Astrocyte of the spinal cord (primary cell): ENCODE measurements at regions not wholly inside any gene's neighbourhood (a gene's known extent, or its start where the extent isn't known, plus 50 kb on each side); places are given as distances from the start of the nearest gene placed in this dataset.

Experiments used
- DNase-seq: peaks from one replicate; pipeline ENCODE4 v3.0.0; 2011; ENCODE audit warnings: low read depth, low spot score
- H3K4me3 ChIP-seq: 2 replicates; pipeline ENCODE4 v1.5.1; 2011; ENCODE audit warnings: low read depth, mild to moderate bottlenecking, low read length, moderate library complexity
- in situ Hi-C: cut with HindIII; loops from 2 replicates; pipeline ENCODE4 v1.10.0; 2017; ENCODE audit warnings: low sequenced_read_pairs
- TF ChIP-seq, protein P1 (sequence below): IDR thresholded peaks from 2 replicates; pipeline ENCODE4 v1.5.1; 2012; ENCODE audit warnings: low read depth, mild to moderate bottlenecking, low read length, inconsistent platforms

DNA sequence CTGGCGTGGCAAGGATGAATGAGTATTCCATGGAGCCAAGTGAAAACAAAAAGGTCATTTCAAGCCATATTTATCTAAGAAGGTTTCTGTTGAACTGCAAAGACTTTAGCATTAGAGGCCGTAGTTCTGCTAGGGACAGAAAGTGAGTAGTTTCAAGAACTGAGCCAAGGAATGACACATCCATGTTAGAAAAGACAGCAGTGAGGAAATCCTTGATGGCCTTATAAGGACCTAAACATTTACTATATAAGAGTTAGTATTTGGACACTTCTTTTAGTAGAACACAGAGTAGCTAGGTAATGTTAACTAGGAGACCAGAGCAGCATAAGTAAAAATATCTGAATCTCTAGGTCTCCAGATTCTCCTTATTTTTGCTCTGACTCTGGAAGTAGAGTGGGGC is 329.8 kb upstream of the SEMA3D start:
- TF ChIP-seq, protein P1, sequence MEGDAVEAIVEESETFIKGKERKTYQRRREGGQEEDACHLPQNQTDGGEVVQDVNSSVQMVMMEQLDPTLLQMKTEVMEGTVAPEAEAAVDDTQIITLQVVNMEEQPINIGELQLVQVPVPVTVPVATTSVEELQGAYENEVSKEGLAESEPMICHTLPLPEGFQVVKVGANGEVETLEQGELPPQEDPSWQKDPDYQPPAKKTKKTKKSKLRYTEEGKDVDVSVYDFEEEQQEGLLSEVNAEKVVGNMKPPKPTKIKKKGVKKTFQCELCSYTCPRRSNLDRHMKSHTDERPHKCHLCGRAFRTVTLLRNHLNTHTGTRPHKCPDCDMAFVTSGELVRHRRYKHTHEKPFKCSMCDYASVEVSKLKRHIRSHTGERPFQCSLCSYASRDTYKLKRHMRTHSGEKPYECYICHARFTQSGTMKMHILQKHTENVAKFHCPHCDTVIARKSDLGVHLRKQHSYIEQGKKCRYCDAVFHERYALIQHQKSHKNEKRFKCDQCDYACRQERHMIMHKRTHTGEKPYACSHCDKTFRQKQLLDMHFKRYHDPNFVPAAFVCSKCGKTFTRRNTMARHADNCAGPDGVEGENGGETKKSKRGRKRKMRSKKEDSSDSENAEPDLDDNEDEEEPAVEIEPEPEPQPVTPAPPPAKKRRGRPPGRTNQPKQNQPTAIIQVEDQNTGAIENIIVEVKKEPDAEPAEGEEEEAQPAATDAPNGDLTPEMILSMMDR = no peak
- in situ Hi-C loops = no loop called here
- peak; percentile 24 for DNase-seq
- H3K4me3 ChIP-seq = no peak overlapping the region

DNA sequence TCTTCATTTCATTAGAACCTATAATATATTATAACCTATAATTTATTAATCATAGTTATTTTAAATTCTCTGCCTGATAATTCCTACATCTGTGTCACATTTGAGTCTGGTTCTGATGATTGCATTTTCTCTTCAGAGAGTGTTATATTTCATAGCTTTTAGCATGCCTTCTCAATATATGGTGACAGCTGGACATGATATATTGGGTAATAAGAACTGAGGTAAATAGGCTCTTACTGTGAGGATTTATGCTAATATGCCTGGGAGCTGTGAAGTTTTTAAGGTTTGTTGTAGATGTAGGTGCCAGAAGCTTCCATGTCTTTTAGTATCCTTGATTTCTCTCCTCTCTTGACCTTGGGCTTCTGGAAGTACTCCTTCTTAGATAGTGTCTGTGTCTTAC is 325.9 kb upstream of the SEMA3D start:
- TF ChIP-seq, protein P1 = no peak
- DNase-seq = no peak
- H3K4me3 ChIP-seq = no peak overlapping the region
- in situ Hi-C loops = no loop called here

DNA sequence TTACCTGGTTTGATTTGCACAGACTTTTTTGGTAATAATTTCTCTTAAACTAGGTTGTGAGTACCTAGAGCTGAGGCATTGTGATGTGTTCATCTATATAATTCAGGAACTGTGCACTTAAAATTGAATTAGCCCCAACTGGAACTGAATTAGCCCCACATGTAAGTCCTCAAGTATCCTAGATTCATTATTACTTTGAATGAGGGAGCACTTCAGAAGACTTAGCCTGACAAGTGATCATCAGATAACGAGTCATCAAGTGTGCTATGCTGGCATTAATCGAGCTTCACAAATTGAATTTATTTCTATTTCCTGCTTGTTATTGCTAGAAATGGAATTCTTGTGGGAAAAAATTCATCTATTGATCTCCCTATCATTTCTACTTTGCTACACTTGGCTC is 323.4 kb upstream of the SEMA3D start:
- in situ Hi-C loops = no loop called here
- TF ChIP-seq, protein P1 = no peak
- H3K4me3 ChIP-seq = no peak overlapping the region
- no peak for DNase-seq

DNA sequence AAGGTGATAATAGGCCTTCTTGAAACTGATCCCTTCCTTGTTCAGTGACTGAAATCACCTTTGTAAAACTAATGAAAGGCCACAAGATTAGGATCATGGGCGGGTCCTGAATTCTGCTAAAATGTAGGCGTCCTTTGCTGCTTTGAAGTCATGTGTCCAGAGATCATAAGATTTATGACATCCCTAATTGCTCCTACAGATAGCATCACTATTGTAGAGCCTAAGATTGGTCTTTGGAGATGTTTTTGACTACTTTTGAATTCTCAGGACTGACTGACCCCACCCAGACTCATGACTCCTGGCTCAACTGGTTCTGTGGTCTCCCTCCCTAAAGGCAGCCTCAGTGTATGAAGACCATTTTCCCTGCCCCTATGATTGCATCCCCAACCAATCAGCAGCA is 322.6 kb upstream of the SEMA3D start:
- in situ Hi-C loops = no loop called here
- DNase-seq = no peak
- TF ChIP-seq, protein P1 = no peak
- H3K4me3 ChIP-seq = no peak overlapping the region

DNA sequence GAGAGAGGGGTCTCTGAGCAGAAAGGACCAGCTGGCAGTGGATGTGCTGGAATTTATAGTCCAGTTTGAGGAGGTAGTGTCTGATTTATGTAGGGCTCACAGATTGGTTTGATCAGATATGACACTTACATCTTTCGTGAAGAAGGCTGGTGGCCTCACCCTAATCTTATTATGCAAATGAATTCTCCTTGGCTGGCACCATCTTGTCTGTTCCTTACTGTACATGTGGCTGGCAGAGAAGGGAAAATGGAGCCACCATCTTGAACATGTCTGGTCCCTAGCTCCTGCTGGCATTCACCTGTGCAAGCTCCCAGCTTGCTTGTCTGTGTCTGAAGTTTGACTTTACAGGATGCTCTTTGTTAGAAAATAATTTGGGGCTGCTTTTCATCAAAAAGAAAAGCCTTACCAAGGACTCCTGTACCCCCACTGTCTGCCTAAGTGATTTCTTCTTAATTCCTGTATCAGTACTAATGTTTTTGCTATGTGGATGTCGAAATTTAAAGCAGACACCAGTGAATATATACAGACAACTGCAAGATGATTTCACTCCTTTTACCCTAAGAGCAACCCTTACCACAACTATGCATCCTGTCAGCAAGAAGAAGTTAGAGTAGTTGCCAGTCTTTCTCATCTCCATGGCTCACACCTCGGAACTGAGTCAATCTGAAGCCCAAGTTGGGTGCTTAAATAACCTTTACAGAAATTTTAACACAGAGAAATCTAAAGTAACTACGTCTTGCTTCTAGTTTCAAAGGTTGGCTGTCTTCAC is 322.0 kb upstream of the SEMA3D start:
- H3K4me3 ChIP-seq = no peak overlapping the region
- peak; percentile 64 for DNase-seq
- in situ Hi-C loops = no loop called here
- TF ChIP-seq, protein P1 = no peak

DNA sequence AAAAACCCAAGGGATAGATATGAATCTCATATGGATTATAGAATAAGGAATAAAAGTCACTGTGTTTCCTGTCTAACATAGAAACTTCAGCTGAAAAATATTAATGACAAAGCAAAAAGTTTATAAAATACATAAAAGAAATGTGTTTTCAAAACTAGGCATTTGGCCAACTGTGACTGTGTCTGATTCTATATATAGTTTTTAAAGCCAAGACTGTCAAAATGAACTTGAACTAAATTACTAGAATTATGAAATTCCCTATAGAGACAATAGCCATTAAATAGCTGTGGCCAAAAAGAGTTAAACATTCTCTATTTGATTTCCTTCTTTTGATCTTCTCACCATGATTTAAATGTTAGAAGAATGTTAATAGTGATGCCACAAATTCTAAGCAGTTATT is 311.2 kb upstream of the SEMA3D start:
- TF ChIP-seq, protein P1 = no peak
- in situ Hi-C loops = no loop called here
- H3K4me3 ChIP-seq = no peak overlapping the region
- DNase-seq = no peak
